ENCODE measurements at regions not wholly inside any gene's neighbourhood (a gene's known extent, or its start where the extent isn't known, plus 50 kb on each side); places are given as distances from the start of the nearest gene placed in this dataset.

- Histone ChIP-seq H3K79me2 (replicated peaks; ENCODE audit: insufficient read depth) (no peaks in the 10 kb centered on the region), H2AFZ (no peak overlapping the region), H3K4me1 (ENCODE audit: insufficient read depth) (no peaks in the 10 kb centered on the region), H3K27ac (ENCODE audit: low read depth) (no peak overlapping the region), H3K9me2 (ENCODE audit: insufficient read depth) (no peaks in the 10 kb centered on the region), H3K4me3 (no peak overlapping the region), H3K27me3 (ENCODE audit: insufficient read depth) (no peaks in the 10 kb centered on the region), H4K20me1 (replicated peaks; ENCODE audit: insufficient read depth) (no peaks in the 10 kb centered on the region), H3K36me3 (ENCODE audit: insufficient read depth) (no peaks in the 10 kb centered on the region), H3K4me2 (no peak overlapping the region), H3F3A (replicated peaks; ENCODE audit: low read depth) (no peaks in the 10 kb centered on the region)
- TF ChIP-seq POLR2AphosphoS5 (IDR thresholded peaks at IDR 0.05; ENCODE audit: low read depth) (no peak), EZH2 (IDR thresholded peaks at IDR 0.05; ENCODE audit: low read depth, unreplicated experiment) (no peak), NANOG (IDR thresholded peaks at IDR 0.05; ENCODE audit: borderline replicate concordance) (no peak), REST (IDR thresholded peaks at IDR 0.05; ENCODE audit: unreplicated experiment) (no peak), JUNB (IDR thresholded peaks at IDR 0.05; ENCODE audit: unreplicated experiment) (no peak), ZNF331 (CRISPR knock-in tag; IDR thresholded peaks at IDR 0.05; ENCODE audit: low read depth) (no peak), CTCF (conservative IDR thresholded peaks at IDR 0.05; ENCODE audit: low read depth in 2 of 2) (no peak), ETS1 (IDR thresholded peaks at IDR 0.05) (no peak), CREB1 (CRISPR knock-in tag; IDR thresholded peaks at IDR 0.05; ENCODE audit: low read depth) (no peak), ZNF114 (CRISPR knock-in tag; IDR thresholded peaks at IDR 0.05) (no peak)
- no peaks in the 10 kb centered on the region for H3K4me1 Mint-ChIP-seq
- H3K4me3 Mint-ChIP-seq: no peak overlapping the region
- no peak overlapping the region for H3K27ac Mint-ChIP-seq
- ATAC-seq: no peak
- H3K27me3 Mint-ChIP-seq (ENCODE audit: insufficient read depth, low read depth, poor library complexity): no peaks in the 10 kb centered on the region
- DNase-seq (ENCODE audit: low spot score): no peak
- H3K9me3 Mint-ChIP-seq: peaks cover 10% of the 10 kb centered on the region
- H3K36me3 Mint-ChIP-seq (ENCODE audit: low read depth): no peaks in the 10 kb centered on the region
Observed at GRCh38 chr14:80095623-80096022, 115.7 kb downstream of the DIO2 start.

GRCh38 chr14:80087411-80087810 is 123.9 kb downstream of the DIO2 start:
- Mint-ChIP-seq H3K4me3 (no peak overlapping the region), H3K27me3 (ENCODE audit: insufficient read depth, low read depth, poor library complexity) (no peaks in the 10 kb centered on the region), H3K4me1 (no peaks in the 10 kb centered on the region), H3K36me3 (ENCODE audit: low read depth) (0 out of 3 replicates have a peak, but pooled peaks cover 3% of the 10 kb centered on the region), H3K27ac (no peak overlapping the region), H3K9me3 (peaks cover 30% of the 10 kb centered on the region; the same call in 2 of the 3 replicates)
- H3K4me1 ChIP-seq (ENCODE audit: insufficient read depth): no peaks in the 10 kb centered on the region
- no peaks in the 10 kb centered on the region for H4K20me1 ChIP-seq (replicated peaks; ENCODE audit: insufficient read depth)
- H3K4me2 ChIP-seq: no peak overlapping the region
- no peaks in the 10 kb centered on the region for H3K27me3 ChIP-seq (ENCODE audit: insufficient read depth)
- no peak overlapping the region for H2AFZ ChIP-seq
- DNase-seq (ENCODE audit: low spot score): no peak
- H3K4me3 ChIP-seq: no peak overlapping the region
- H3K9me2 ChIP-seq (ENCODE audit: insufficient read depth): no peaks in the 10 kb centered on the region
- no peaks in the 10 kb centered on the region for H3F3A ChIP-seq (replicated peaks; ENCODE audit: low read depth)
- H3K36me3 ChIP-seq (ENCODE audit: insufficient read depth): peaks cover 5% of the 10 kb centered on the region
- H3K79me2 ChIP-seq (replicated peaks; ENCODE audit: insufficient read depth): no peaks in the 10 kb centered on the region
- no peak overlapping the region for H3K27ac ChIP-seq (ENCODE audit: low read depth)
- ATAC-seq: no peak
- TF ChIP-seq ETS1 (IDR thresholded peaks at IDR 0.05) (no peak), CTCF (conservative IDR thresholded peaks at IDR 0.05; ENCODE audit: low read depth in 2 of 2) (no peak), EZH2phosphoT487 (IDR thresholded peaks at IDR 0.05; ENCODE audit: unreplicated experiment) (no peak), POLR2AphosphoS5 (IDR thresholded peaks at IDR 0.05; ENCODE audit: low read depth) (no peak), ZNF114 (CRISPR knock-in tag; IDR thresholded peaks at IDR 0.05) (no peak), ZNF331 (CRISPR knock-in tag; IDR thresholded peaks at IDR 0.05; ENCODE audit: low read depth) (no peak)
